GM20000 (cell line): ENCODE measurements at regions not wholly inside any gene's neighbourhood (a gene's known extent, or its start where the extent isn't known, plus 50 kb on each side); places are given as distances from the start of the nearest gene placed in this dataset.

Experiments
- DNase-seq: peaks from one replicate; pipeline ENCODE4 v3.0.0; 2012; ENCODE audit warnings: low spot score
- CTCF ChIP-seq: IDR thresholded peaks from 2 replicates; pipeline ENCODE4 v1.5.1; 2012; ENCODE audit warnings: mild to moderate bottlenecking, control low read depth; ENCODE audit errors: extremely low read depth, missing control alignments

- peak; percentile 12 for DNase-seq
- TF ChIP-seq CTCF, result no peak
These were observed 385.5 kb upstream of the MEF2C start for GRCh38 chr5:89268460-89268859.

GRCh38 chr5:89267788-89268187 lies 384.8 kb upstream of the MEF2C start:
- no peak for TF ChIP-seq CTCF
- DNase-seq, result peak; percentile 12

GRCh38 chr5:89265511-89266179 lies 382.7 kb upstream of the MEF2C start:
- TF ChIP-seq CTCF, result no peak
- DNase-seq, result no peak

- TF ChIP-seq CTCF, result no peak
- no peak for DNase-seq
These were observed 380.9 kb upstream of the MEF2C start for GRCh38 chr5:89263846-89264245.

- no peak for DNase-seq
- TF ChIP-seq CTCF, result no peak
These were observed 379.0 kb upstream of the MEF2C start for GRCh38 chr5:89262030-89262429.

GRCh38 chr5:89260254-89260653 lies 377.3 kb upstream of the MEF2C start:
- no peak for TF ChIP-seq CTCF
- DNase-seq, result no peak

- TF ChIP-seq CTCF, result no peak
- DNase-seq, result no peak
These were observed 373.0 kb upstream of the MEF2C start for GRCh38 chr5:89255845-89256463.
